Activated naive CD4-positive, alpha-beta T cell treated with anti-CD3 and anti-CD28 coated beads, Interleukin-2, amount 50 U/mL, for 16 hours (primary cell): ENCODE measurements at regions not wholly inside any gene's neighbourhood (a gene's known extent, or its start where the extent isn't known, plus 50 kb on each side); places are given as distances from the start of the nearest gene placed in this dataset.

Experiments
- DNase-seq: peaks from one replicate; pipeline ENCODE4 v3.0.0-alpha.2; 2020

GRCh38 chr4:179750374-179750773 lies 2308.1 kb upstream of the AGA start:
- no peak for DNase-seq

- no peak for DNase-seq
Measured at GRCh38 chr4:179751669-179752068, 2309.4 kb upstream of the AGA start.

DNA sequence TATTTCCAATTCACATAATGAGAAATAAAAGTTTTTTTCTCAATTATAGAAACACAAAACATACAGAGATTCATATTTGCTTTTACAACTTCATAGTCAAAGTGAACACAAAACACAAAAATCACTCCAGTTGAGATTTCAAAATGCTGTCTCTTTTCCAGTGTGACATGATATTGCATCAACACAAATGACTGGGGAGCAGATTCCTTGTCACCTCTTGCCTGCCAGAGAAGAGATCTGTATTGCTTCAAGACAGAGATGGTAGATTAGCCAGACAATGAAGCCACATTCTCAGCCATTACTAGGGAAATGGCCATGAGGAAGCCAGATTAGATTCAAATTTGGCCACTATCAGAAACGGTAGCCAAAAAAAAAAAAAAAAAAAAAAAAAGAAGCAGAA lies 2313.1 kb upstream of the AGA start:
- no peak for DNase-seq

- no peak for DNase-seq
Measured at GRCh38 chr4:179757641-179758040, 2315.4 kb upstream of the AGA start.

GRCh38 chr4:179762840-179763239 lies 2320.6 kb upstream of the AGA start:
- no peak for DNase-seq

DNA sequence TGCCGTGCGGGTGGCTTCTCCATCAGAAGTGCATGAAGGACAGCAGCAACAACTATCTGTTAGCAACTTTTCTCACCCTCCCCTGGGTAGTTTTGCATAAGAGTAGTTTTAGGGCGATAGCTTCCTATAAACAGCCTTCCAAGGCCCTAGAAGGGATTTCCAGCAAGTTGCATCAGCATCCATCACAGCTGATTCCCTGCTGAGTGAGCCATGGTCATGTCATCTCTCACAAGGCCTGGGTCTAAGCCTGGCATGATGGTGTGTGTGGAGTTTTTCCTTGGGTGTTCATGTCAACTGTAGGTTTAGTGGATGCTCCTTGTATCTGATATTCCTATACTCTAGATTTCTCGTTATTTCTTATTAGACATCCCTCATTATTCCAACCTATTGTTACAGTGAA lies 2324.7 kb upstream of the AGA start:
- no peak for DNase-seq

DNA sequence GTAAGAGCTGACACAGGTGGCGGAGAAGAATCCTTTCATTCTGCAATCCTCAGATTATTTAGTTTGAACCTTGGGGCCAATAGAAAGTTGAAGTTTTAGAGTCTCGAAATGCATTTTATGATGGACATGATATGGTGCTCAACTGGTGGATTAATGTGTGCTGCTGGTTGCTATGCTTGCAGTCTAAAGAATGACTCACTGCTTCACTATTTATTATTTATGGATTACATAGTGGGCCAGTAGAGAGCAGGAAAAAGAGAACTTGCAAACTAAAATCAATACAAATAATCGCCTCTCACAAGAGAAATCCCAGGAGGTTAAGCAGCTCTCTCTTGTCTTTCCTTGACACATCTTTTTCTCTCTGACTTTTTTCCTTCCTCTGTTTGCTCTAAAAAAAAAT lies 2326.8 kb upstream of the AGA start:
- no peak for DNase-seq

GRCh38 chr4:179797738-179798137 lies 2355.5 kb upstream of the AGA start:
- no peak for DNase-seq

DNA sequence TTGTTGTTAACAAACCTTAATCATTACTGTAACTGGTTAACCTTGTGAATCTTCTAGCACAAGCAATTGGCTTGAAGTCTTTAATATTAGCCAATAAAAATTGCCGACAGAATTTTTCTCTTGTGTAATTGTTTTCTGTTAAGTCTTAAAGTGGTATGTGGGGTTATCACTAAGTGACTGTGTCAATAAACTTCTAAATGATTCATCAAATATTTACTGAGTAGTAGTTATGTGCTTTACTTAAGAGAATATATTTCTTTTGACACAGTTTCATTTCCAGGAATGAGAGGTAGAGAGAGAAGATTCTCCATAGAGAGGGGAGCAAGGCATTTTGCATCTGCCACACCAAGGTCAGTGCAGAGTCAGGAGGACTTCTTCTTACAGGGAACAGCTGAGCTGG lies 2361.6 kb upstream of the AGA start:
- DNase-seq = no peak

- DNase-seq = no peak
Measured at GRCh38 chr4:179804440-179804839, 2362.2 kb upstream of the AGA start.

DNA sequence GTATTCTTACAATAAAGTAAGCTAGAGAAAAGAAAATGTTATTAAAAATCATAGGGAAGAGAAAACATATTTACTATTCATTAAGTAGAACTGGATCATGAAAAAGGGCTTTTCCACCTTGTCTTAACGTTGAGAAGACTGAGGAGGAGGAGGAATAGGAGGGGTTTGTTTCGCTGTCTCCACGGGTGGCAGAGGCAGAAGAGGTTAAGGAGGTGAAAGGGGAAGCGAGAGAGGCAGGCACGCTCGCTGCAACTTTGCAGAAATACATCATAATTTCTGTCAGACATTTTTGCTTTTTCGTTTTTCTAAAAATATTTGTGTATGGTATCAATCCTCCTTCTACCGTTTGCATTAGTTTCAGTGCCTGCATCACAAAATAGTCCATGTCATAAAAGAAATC lies 2375.1 kb upstream of the AGA start:
- no peak for DNase-seq

DNA sequence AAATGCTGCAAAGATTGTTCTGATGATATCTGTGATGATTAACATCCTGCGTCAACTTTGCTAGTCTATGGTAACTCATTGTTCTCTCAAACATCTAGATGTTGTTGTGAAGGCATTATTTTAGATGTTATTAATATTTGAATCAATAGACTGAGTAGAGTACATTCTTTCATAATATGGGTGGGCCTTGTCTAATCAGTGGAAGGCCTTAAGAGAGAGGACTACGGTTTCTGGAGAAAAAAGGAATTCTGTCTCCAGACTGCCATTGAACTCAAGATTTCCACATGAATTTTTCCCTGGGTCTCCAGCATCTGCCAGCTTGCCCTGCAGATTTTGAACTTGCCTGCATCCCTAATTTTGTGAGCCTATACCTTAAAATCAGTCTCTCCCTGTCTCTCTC lies 2381.1 kb upstream of the AGA start:
- DNase-seq = no peak

DNA sequence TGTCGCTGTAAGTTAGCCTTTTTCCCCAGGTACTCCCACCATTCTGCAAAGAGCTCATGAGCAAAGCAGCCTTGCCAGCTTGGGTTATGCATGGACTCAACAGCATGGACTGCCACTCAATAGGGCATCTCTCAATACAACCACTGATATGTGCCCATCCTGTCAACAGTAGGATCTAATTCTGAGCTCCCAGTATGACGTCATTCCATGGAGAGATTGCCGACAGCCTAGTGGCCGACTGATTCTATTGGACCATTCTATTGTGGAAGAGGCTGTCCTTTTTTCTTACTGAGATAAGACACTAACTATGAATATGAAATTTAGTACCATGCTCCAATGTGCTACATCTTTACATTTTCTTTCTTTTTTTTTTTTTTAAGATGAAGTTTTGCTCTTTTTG lies 2389.0 kb upstream of the AGA start:
- DNase-seq = no peak

GRCh38 chr4:179836179-179837075 lies 2394.2 kb upstream of the AGA start:
- DNase-seq = no peak

DNA sequence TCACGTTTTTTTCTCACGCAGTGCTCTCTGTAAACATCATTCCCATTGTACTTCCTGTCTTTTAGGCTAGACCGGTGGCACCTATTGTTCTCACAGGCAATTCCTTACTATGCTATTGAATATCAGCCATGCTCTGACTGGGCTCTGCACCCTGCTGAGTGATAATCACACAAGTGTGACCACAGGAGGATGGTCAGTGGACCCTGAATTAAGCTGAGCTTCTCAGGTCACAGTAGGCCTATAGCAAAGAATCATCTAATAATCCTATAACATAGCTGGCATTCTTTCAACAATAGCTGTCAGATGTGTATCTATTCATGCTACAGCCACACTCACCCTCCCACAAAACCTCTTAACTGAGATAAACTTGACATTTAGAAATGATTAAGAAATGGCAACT lies 2399.8 kb upstream of the TENM3 start:
- no peak for DNase-seq

- DNase-seq = no peak
Measured at GRCh38 chr4:179855469-179855868, 2387.7 kb upstream of the TENM3 start.

- DNase-seq = no peak
Measured at GRCh38 chr4:179858221-179858620, 2385.0 kb upstream of the TENM3 start.

DNA sequence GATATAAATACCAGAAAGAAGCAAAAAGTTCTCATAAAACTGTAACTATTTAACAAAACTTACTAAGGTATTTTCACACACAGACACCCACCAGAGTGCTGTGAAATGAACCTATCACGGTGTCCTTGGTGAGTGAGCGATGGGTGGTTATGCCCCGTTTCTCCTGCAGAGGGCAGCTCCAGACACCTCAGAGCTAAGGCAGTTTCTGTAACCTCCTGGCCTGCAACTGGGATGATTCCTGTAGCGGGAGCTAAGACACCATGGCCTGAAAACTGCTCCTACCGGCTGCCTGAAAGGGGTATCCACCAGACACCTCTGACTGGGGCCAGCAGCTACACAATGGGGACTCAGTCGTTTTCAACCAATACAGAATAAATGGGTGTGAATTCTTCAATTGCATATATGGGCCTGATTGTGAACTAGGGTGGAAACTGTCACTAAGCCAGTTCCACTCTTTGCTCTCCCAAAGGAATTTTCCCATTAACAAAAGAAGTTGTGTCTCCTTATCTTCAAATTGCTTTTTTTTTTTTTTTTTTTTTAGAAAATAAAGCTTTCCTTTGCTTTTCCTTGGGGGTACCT lies 2375.8 kb upstream of the TENM3 start:
- DNase-seq = no peak

GRCh38 chr4:179871726-179872125 lies 2371.5 kb upstream of the TENM3 start:
- DNase-seq = no peak

DNA sequence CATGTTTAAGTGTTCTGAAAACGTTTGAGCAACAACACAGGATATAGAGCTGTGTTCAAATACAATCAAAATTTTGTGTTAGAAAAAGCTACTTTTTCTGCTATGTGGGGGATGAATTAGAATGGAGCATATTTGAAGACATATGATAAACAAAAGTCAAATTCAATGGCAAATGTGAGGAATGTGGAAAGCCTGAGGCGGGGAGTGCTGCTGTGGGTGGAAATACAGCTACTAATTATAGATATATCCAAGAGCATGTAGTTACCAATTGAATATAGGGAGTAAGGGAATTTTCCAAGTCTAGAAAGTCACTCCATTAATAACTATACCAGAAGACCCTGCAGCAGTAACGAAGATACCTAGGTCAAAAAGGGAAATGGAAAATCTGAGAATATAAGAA lies 2370.4 kb upstream of the TENM3 start:
- DNase-seq = no peak

DNA sequence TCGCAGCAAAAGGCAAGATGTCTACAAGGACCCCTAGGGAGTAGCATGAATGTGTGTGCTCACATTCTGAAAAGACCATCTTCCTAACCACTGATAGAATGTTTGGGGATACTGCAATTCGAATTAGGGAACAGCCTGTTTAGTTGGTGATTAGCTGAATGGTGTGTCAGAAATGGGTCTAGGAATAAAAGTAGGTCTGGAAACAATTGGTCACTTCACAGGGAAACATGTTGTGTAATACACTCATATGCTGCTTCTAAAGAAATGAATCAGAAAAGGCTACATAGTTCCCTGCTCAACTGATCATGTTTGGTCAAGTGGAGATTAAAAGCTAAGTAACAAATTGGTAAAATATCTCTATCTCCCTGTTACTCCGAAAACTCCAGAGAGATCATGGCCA lies 2362.4 kb upstream of the TENM3 start:
- DNase-seq = no peak

- DNase-seq = no peak
Measured at GRCh38 chr4:179894066-179894778, 2349.0 kb upstream of the TENM3 start.

GRCh38 chr4:179919587-179919986 lies 2323.6 kb upstream of the TENM3 start:
- no peak for DNase-seq

GRCh38 chr4:179927473-179927872 lies 2315.7 kb upstream of the TENM3 start:
- DNase-seq = no peak
